Right atrium auricular region (tissue), 2 donors: ENCODE measurements at regions not wholly inside any gene's neighbourhood (a gene's known extent, or its start where the extent isn't known, plus 50 kb on each side); places are given as distances from the start of the nearest gene placed in this dataset.

Experiments used
- DNase-seq: peaks from one replicate; pipeline ENCODE4 v3.0.0-alpha.2; 2019; ENCODE audit warnings: low spot score
- H3K27ac ChIP-seq, 2 donors: fragments of 200-600 bp; sonication (generic); 1 replicate in 1 of 2; 2 replicates in 1 of 2; pipeline ENCODE4 v1.5.1; 2016 to 2019
- H3K27me3 ChIP-seq, 2 donors: fragments of 200-600 bp; sonication (generic); one replicate each; pipeline versions ENCODE4 v1.5.1 to v1.6.0; 2017 to 2019
- H3K36me3 ChIP-seq: fragments of 200-600 bp; sonication (generic); one replicate; pipeline ENCODE4 v1.5.1; 2016
- H3K4me1 ChIP-seq, 2 donors: fragments of 200-600 bp; sonication (generic); one replicate each; pipeline versions ENCODE4 v1.5.1 to v1.6.0; 2017 to 2019
- H3K4me3 ChIP-seq, 2 donors: fragments of 200-600 bp; sonication (generic); 1 replicate in 1 of 2; 2 replicates in 1 of 2; pipeline ENCODE4 v1.5.1; 2017 to 2019; ENCODE audit warnings: mild to moderate bottlenecking in 1 of 2, moderate library complexity in 1 of 2
- H3K9me3 ChIP-seq, 2 donors: fragments of 200-600 bp; sonication (generic); one replicate each; pipeline ENCODE4 v1.5.1; 2019
- CTCF ChIP-seq, 2 donors: fragments of 200-600 bp; sonication (generic); IDR thresholded peaks; one replicate each; pipeline ENCODE4 v1.5.1; 2019; ENCODE audit warnings: antibody characterized with exemption in 2 of 2

GRCh38 chr3:87766721-87767120, 292.1 kb downstream of the CGGBP1 start:
- H3K9me3 ChIP-seq: no peaks in the 10 kb centered on the region
- H3K27ac ChIP-seq: no peak overlapping the region
- H3K27me3 ChIP-seq: no peaks in the 10 kb centered on the region
- DNase-seq: no peak
- no peak overlapping the region for H3K4me3 ChIP-seq
- no peak for TF ChIP-seq CTCF (IDR thresholded peaks at IDR 0.05)
- no peaks in the 10 kb centered on the region for H3K36me3 ChIP-seq
- H3K4me1 ChIP-seq: no peaks in the 10 kb centered on the region

GRCh38 chr3:87765256-87765655, 293.5 kb downstream of the CGGBP1 start:
- Histone ChIP-seq H3K27ac (no peak overlapping the region), H3K27me3 (no peaks in the 10 kb centered on the region), H3K9me3 (no peaks in the 10 kb centered on the region)

GRCh38 chr3:87761795-87762194, 297.0 kb downstream of the CGGBP1 start:
- no peak for DNase-seq
- H3K27me3 ChIP-seq: no peaks in the 10 kb centered on the region
- no peak for TF ChIP-seq CTCF (IDR thresholded peaks at IDR 0.05)
- H3K9me3 ChIP-seq: no peaks in the 10 kb centered on the region
- H3K4me3 ChIP-seq: no peak overlapping the region
- no peaks in the 10 kb centered on the region for H3K36me3 ChIP-seq
- H3K4me1 ChIP-seq: no peaks in the 10 kb centered on the region
- H3K27ac ChIP-seq: no peak overlapping the region

More at GRCh38 chr3:87765256-87765655, 293.5 kb downstream of the CGGBP1 start:
- H3K36me3 ChIP-seq: no peaks in the 10 kb centered on the region
- TF ChIP-seq CTCF (IDR thresholded peaks at IDR 0.05): no peak
- no peak for DNase-seq
- no peaks in the 10 kb centered on the region for H3K4me1 ChIP-seq
- H3K4me3 ChIP-seq: no peak overlapping the region

- H3K36me3 ChIP-seq: no peaks in the 10 kb centered on the region
- H3K27ac ChIP-seq: no peak overlapping the region
- DNase-seq: no peak
- no peak overlapping the region for H3K4me3 ChIP-seq
- H3K9me3 ChIP-seq: peaks cover 0 to under 1% of the 10 kb centered on the region in 2 donors
- no peaks in the 10 kb centered on the region for H3K27me3 ChIP-seq
- no peak for TF ChIP-seq CTCF (IDR thresholded peaks at IDR 0.05)
- H3K4me1 ChIP-seq: no peaks in the 10 kb centered on the region
These were observed 297.5 kb downstream of the CGGBP1 start for GRCh38 chr3:87761341-87761740.

GRCh38 chr3:87756616-87757015, 302.2 kb downstream of the CGGBP1 start:
- DNase-seq: no peak
- H3K4me3 ChIP-seq: no peak overlapping the region
- no peak overlapping the region for H3K27ac ChIP-seq
- H3K36me3 ChIP-seq: no peaks in the 10 kb centered on the region
- no peak for TF ChIP-seq CTCF (IDR thresholded peaks at IDR 0.05)
- H3K9me3 ChIP-seq: peaks cover 0 to 3% of the 10 kb centered on the region in 2 donors
- H3K4me1 ChIP-seq: no peaks in the 10 kb centered on the region
- no peaks in the 10 kb centered on the region for H3K27me3 ChIP-seq

GRCh38 chr3:87755852-87756251, 303.0 kb downstream of the CGGBP1 start:
- Histone ChIP-seq H3K27me3 (no peaks in the 10 kb centered on the region), H3K4me3 (no peak overlapping the region), H3K27ac (no peak overlapping the region), H3K9me3 (peaks cover 0 to 3% of the 10 kb centered on the region in 2 donors), H3K4me1 (no peaks in the 10 kb centered on the region), H3K36me3 (no peaks in the 10 kb centered on the region)
- no peak for DNase-seq
- TF ChIP-seq CTCF (IDR thresholded peaks at IDR 0.05): no peak
